KMS-11 (cell line): ENCODE measurements at regions not wholly inside any gene's neighbourhood (a gene's known extent, or its start where the extent isn't known, plus 50 kb on each side); places are given as distances from the start of the nearest gene placed in this dataset.

Experiments
- H2AFZ ChIP-seq: fragments of 200-600 bp; sonication (generic); 2 replicates; pipeline ENCODE4 v1.6.1; 2016; ENCODE audit warnings: antibody characterized with exemption, mixed run types, low read depth
- H3K27ac ChIP-seq: fragments of 200-600 bp; sonication (generic); 2 replicates; pipeline ENCODE4 v1.6.1; 2016; ENCODE audit warnings: mild to moderate bottlenecking, mixed run types
- H3K27me3 ChIP-seq: fragments of 200-600 bp; sonication (generic); 2 replicates; pipeline ENCODE4 v1.6.1; 2017; ENCODE audit warnings: mild to moderate bottlenecking, low read depth, mixed run types, moderate library complexity; ENCODE audit not compliant: insufficient read depth
- H3K36me3 ChIP-seq: fragments of 200-600 bp; sonication (generic); 2 replicates; pipeline ENCODE4 v1.6.1; 2017; ENCODE audit warnings: mild to moderate bottlenecking, mixed run types; ENCODE audit not compliant: insufficient read depth
- H3K4me1 ChIP-seq: fragments of 200-600 bp; sonication (generic); 2 replicates; pipeline ENCODE4 v1.6.1; 2016; ENCODE audit warnings: mild to moderate bottlenecking, low read depth, mixed run types; ENCODE audit not compliant: poor library complexity, severe bottlenecking
- H3K4me2 ChIP-seq: fragments of 200-600 bp; sonication (generic); 2 replicates; pipeline ENCODE4 v1.7.0; 2016; ENCODE audit warnings: mild to moderate bottlenecking, mixed run types
- H3K4me3 ChIP-seq: fragments of 200-600 bp; sonication (generic); IDR thresholded peaks from 2 replicates; pipeline ENCODE4 v1.6.1; 2017; ENCODE audit warnings: low read depth, low read length, mixed read lengths; ENCODE audit not compliant: insufficient read depth
- H3K79me2 ChIP-seq: fragments of 200-600 bp; sonication (generic); 2 replicates; pipeline ENCODE4 v1.6.1; 2016; ENCODE audit warnings: low read depth, mixed run types; ENCODE audit not compliant: insufficient read depth
- H3K9ac ChIP-seq: fragments of 200-600 bp; sonication (generic); 2 replicates; pipeline ENCODE4 v1.6.1; 2016; ENCODE audit warnings: mild to moderate bottlenecking, mixed run types
- H4K20me1 ChIP-seq: fragments of 200-600 bp; sonication (generic); 2 replicates; pipeline ENCODE4 v1.6.1; 2016; ENCODE audit warnings: mild to moderate bottlenecking, mixed run types; ENCODE audit not compliant: insufficient read depth
- TF ChIP-seq, protein P1 (sequence below): fragments of 200-600 bp; sonication (generic); conservative IDR thresholded peaks from 2 replicates; pipeline ENCODE4 v1.6.1; 2017; ENCODE audit warnings: low read depth, mild to moderate bottlenecking, antibody characterized with exemption, low read length, moderate library complexity, mixed read lengths

DNA sequence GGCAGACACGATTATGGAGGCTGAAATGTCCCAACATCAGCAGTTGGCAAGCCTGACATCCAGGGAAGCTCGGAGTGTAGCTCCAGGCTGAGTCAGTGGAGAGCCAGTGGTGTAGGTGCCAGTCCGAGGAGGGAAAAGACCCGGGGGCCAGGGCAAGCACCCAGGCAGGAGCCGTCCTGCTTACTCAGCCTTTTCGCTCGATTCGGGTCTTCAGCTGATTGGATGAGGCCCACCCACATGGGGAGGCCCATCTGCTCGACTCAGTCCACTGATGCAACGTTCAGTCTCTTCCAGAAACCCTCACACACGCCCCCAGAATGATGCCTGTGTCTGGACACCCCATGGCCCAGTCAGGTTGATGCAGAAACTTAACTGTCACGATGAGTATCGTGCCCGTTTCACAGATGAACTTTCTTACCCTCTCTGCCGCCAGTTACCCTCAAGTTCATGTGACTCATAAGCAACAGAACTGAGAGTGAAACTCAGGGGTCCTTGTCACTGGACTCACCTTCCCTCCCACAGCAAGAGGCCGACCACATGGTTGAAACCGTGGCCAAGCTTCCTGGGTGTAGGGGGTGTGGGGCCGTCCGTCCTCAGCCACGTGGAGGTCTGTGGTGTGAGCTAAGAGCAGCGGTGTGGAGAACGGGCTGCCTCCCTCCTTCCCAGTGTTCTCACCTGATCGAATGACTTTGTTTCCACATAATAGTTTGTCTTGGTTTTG is 197.4 kb upstream of the HDAC4 start:
- Histone ChIP-seq H3K9ac (no peak overlapping the region), H3K36me3 (no peaks in the 10 kb centered on the region), H2AFZ (no peak overlapping the region), H3K4me1 (no peaks in the 10 kb centered on the region), H3K79me2 (no peaks in the 10 kb centered on the region), H3K4me2 (no peak overlapping the region), H4K20me1 (no peaks in the 10 kb centered on the region), H3K27ac (no peak overlapping the region), H3K27me3 (peaks cover 15% of the 10 kb centered on the region; the same call in 1 of the 2 replicates), H3K4me3 (no peak overlapping the region)
- TF ChIP-seq, protein P1, sequence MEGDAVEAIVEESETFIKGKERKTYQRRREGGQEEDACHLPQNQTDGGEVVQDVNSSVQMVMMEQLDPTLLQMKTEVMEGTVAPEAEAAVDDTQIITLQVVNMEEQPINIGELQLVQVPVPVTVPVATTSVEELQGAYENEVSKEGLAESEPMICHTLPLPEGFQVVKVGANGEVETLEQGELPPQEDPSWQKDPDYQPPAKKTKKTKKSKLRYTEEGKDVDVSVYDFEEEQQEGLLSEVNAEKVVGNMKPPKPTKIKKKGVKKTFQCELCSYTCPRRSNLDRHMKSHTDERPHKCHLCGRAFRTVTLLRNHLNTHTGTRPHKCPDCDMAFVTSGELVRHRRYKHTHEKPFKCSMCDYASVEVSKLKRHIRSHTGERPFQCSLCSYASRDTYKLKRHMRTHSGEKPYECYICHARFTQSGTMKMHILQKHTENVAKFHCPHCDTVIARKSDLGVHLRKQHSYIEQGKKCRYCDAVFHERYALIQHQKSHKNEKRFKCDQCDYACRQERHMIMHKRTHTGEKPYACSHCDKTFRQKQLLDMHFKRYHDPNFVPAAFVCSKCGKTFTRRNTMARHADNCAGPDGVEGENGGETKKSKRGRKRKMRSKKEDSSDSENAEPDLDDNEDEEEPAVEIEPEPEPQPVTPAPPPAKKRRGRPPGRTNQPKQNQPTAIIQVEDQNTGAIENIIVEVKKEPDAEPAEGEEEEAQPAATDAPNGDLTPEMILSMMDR: no peak

DNA sequence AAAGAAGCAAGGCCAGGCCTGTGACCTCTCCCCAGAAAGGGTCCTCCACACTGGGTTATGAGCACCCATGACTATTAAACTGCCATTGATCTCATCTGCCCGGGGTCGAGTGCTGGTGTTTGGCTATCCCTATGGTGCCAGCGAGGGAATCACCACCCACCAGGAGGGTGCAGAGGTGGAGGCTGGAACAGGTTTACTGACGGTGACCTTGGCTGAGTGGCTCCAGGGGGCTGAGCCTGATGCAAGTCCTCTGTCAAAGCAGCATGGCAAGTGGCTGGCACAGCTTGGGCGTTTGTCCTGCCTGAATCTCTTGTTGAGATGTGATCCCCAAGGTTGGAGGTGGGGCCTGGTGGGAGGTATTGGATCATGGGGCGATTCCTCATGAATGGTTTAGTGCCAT is 196.4 kb upstream of the HDAC4 start:
- no peak overlapping the region for H3K9ac ChIP-seq
- H3K79me2 ChIP-seq: no peaks in the 10 kb centered on the region
- no peak overlapping the region for H3K4me2 ChIP-seq
- H3K27ac ChIP-seq: no peak overlapping the region
- H3K27me3 ChIP-seq: peaks cover 15% of the 10 kb centered on the region; the same call in 1 of the 2 replicates
- H3K4me1 ChIP-seq: no peaks in the 10 kb centered on the region
- TF ChIP-seq, protein P1: no peak
- no peak overlapping the region for H3K4me3 ChIP-seq
- no peaks in the 10 kb centered on the region for H3K36me3 ChIP-seq
- H4K20me1 ChIP-seq: no peaks in the 10 kb centered on the region
- H2AFZ ChIP-seq: no peak overlapping the region

DNA sequence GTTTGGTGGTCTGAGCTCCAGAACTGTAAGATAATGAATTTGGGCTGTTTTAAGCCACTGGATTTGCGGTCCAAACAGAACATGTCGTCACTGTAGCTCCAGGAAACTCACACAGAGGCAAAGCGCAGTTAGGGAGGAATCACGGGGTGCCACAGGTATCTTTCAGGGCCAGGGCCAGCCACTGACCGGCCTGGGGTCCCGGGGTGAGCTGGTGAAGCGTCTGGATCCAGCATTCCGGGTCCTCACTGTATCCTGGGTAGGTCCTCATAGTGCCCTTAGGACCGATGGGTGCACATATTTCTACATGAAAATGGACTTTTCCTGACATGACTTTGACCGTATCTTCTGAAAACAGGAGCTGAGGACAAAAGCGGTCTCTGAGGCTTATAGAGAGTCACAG is 196.0 kb upstream of the HDAC4 start:
- no peaks in the 10 kb centered on the region for H3K36me3 ChIP-seq
- TF ChIP-seq, protein P1: no peak
- H3K4me3 ChIP-seq: no peak overlapping the region
- H4K20me1 ChIP-seq: no peaks in the 10 kb centered on the region
- no peaks in the 10 kb centered on the region for H3K4me1 ChIP-seq
- H3K27ac ChIP-seq: no peak overlapping the region
- H2AFZ ChIP-seq: no peak overlapping the region
- H3K9ac ChIP-seq: no peak overlapping the region
- H3K27me3 ChIP-seq: peaks cover 15% of the 10 kb centered on the region; the same call in 1 of the 2 replicates
- H3K79me2 ChIP-seq: no peaks in the 10 kb centered on the region
- no peak overlapping the region for H3K4me2 ChIP-seq

DNA sequence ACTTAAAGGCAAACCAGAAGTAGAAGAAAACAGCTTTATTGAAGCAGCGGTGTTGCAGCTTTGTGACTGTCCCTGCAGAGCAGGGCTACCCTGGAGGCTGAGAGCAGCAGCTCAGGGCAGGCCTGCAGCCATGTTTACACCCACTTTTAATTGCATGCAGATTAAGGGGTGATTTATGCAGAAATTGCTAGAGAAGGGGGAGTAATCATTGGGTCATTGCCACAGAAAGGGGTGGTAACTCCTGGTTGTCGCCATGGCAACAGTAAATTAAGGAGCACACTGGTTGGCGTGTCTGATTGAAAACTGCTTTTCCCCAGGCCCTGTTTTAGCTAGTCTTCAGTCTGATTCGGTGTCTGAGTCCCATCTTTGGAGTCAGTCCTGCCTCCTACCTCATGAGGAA is 195.4 kb upstream of the HDAC4 start:
- Histone ChIP-seq H3K79me2 (no peaks in the 10 kb centered on the region), H3K27ac (no peak overlapping the region), H3K27me3 (peaks cover 15% of the 10 kb centered on the region; the same call in 1 of the 2 replicates), H4K20me1 (no peaks in the 10 kb centered on the region), H3K36me3 (no peaks in the 10 kb centered on the region), H3K9ac (no peak overlapping the region), H3K4me1 (no peaks in the 10 kb centered on the region), H3K4me2 (no peak overlapping the region), H2AFZ (no peak overlapping the region), H3K4me3 (no peak overlapping the region)
- TF ChIP-seq, protein P1: no peak
